ENCODE measurements at regions not wholly inside any gene's neighbourhood (a gene's known extent, or its start where the extent isn't known, plus 50 kb on each side); places are given as distances from the start of the nearest gene placed in this dataset.
A peak's percentile ranks its signal among the peaks of the same experiment; 100 is the strongest.

- no peak for DNase-seq
These were observed 67.2 kb upstream of the DLK1 start for GRCh38 chr14:100659345-100660001.

- no peak for DNase-seq
These were observed 66.2 kb upstream of the DLK1 start for GRCh38 chr14:100660498-100660881.

GRCh38 chr14:100660882-100661635 is 65.6 kb upstream of the DLK1 start:
- no peak for DNase-seq

GRCh38 chr14:100662879-100663760 is 63.6 kb upstream of the DLK1 start:
- DNase-seq = peak; percentile 76

- DNase-seq = peak; percentile 3
These were observed 63.0 kb upstream of the DLK1 start for GRCh38 chr14:100663761-100664052.

GRCh38 chr14:100664231-100664630 is 62.5 kb upstream of the DLK1 start:
- DNase-seq = peak; percentile 20

GRCh38 chr14:100664841-100665510 is 61.7 kb upstream of the DLK1 start:
- peak; percentile 6 for DNase-seq

GRCh38 chr14:100665511-100666032 is 61.1 kb upstream of the DLK1 start:
- DNase-seq = no peak

GRCh38 chr14:100666403-100666802 is 60.3 kb upstream of the DLK1 start:
- no peak for DNase-seq

- DNase-seq = peak; percentile 3
These were observed 59.8 kb upstream of the DLK1 start for GRCh38 chr14:100666851-100667250.

GRCh38 chr14:100667656-100668055 is 59.0 kb upstream of the DLK1 start:
- no peak for DNase-seq

GRCh38 chr14:100668352-100668751 is 58.3 kb upstream of the DLK1 start:
- peak; percentile 2 for DNase-seq

- DNase-seq = no peak
These were observed 57.7 kb upstream of the DLK1 start for GRCh38 chr14:100669011-100669412.

GRCh38 chr14:100669468-100669867 is 57.2 kb upstream of the DLK1 start:
- DNase-seq = no peak

GRCh38 chr14:100670017-100670752 is 56.5 kb upstream of the DLK1 start:
- DNase-seq = no peak

- DNase-seq = no peak
These were observed 56.0 kb upstream of the DLK1 start for GRCh38 chr14:100670753-100671049.

GRCh38 chr14:100671386-100671901 is 55.2 kb upstream of the DLK1 start:
- no peak for DNase-seq

GRCh38 chr14:100671906-100672305 is 54.8 kb upstream of the DLK1 start:
- DNase-seq = no peak

- peak; percentile 78 for DNase-seq
These were observed 53.4 kb upstream of the DLK1 start for GRCh38 chr14:100673085-100673806.

- DNase-seq = no peak
These were observed 52.9 kb upstream of the DLK1 start for GRCh38 chr14:100673807-100674154.

GRCh38 chr14:100674428-100674827 is 52.3 kb upstream of the DLK1 start:
- no peak for DNase-seq
